Thyroid gland (tissue), 4 donors: ENCODE measurements at regions not wholly inside any gene's neighbourhood (a gene's known extent, or its start where the extent isn't known, plus 50 kb on each side); places are given as distances from the start of the nearest gene placed in this dataset.

Source experiments
- DNase-seq, 2 donors: peaks; one replicate each; pipeline ENCODE4 v3.0.0-alpha.2; 2019
- H3K27ac ChIP-seq, 3 donors: fragments of 200-600 bp; sonication (generic); 1 replicate in 2 of 3; 2 replicates in 1 of 3; pipeline ENCODE4 v1.5.1; 2016 to 2019; ENCODE audit warnings: mild to moderate bottlenecking in 1 of 3, moderate library complexity in 1 of 3
- H3K27me3 ChIP-seq: fragments of 200-600 bp; sonication (generic); one replicate; pipeline ENCODE4 v1.5.1; 2019
- H3K36me3 ChIP-seq, 2 donors: fragments of 200-600 bp; sonication (generic); one replicate each; pipeline ENCODE4 v1.5.1; 2016 to 2019
- H3K4me1 ChIP-seq, 2 donors: fragments of 200-600 bp; sonication (generic); one replicate each; pipeline ENCODE4 v1.5.1; 2017 to 2019
- H3K4me3 ChIP-seq, 3 donors: fragments of 200-600 bp; sonication (generic); replicated peaks in 1 of 3; 1 replicate in 2 of 3; 2 replicates in 1 of 3; pipeline ENCODE4 v1.5.1; 2016; ENCODE audit warnings: mild to moderate bottlenecking in 1 of 3
- H3K9me3 ChIP-seq: fragments of 200-600 bp; sonication (generic); one replicate; pipeline ENCODE4 v1.5.1; 2017
- POLR2A ChIP-seq, 2 donors: fragments of 450-650 bp; IDR thresholded peaks; one replicate each; pipeline ENCODE4 v1.6.1; 2017; ENCODE audit warnings: antibody characterized with exemption in 2 of 2, mild to moderate bottlenecking in 2 of 2, moderate library complexity in 1 of 2
- WGBS, 2 donors: methylation state at CpG; one replicate each; pipeline ENCODE4 v1.1.5; 2017; 5-methylcytosine and 5-hydroxymethylcytosine counted together
- intact Hi-C: fragments of 100-400 bp; cut with DNase I; formaldehyde crosslinking; loops from one replicate; pipeline ENCODE4 v1.15.1; 2023
- TF ChIP-seq, protein P1 (sequence below), 6 experiments: fragments of 200-600 bp in 3 of 6; fragments of 450-650 bp in 3 of 6; sonication (generic) in 3 of 6; IDR thresholded peaks; one replicate each; pipeline ENCODE4 v1.5.1; 2016 to 2019; ENCODE audit warnings: antibody characterized with exemption in 6 of 6, mild to moderate bottlenecking in 2 of 6, inconsistent platforms in 1 of 6, moderate library complexity in 1 of 6

GRCh38 chr12:111284709-111285108 is 84.2 kb downstream of the PHETA1 start:
- Histone ChIP-seq H3K9me3 (no peaks in the 10 kb centered on the region), H3K27ac (no peak overlapping the region), H3K4me1 (no peaks in the 10 kb centered on the region), H3K4me3 (no peak overlapping the region), H3K36me3 (no peaks in the 10 kb centered on the region), H3K27me3 (no peaks in the 10 kb centered on the region)
- TF ChIP-seq, protein P1, sequence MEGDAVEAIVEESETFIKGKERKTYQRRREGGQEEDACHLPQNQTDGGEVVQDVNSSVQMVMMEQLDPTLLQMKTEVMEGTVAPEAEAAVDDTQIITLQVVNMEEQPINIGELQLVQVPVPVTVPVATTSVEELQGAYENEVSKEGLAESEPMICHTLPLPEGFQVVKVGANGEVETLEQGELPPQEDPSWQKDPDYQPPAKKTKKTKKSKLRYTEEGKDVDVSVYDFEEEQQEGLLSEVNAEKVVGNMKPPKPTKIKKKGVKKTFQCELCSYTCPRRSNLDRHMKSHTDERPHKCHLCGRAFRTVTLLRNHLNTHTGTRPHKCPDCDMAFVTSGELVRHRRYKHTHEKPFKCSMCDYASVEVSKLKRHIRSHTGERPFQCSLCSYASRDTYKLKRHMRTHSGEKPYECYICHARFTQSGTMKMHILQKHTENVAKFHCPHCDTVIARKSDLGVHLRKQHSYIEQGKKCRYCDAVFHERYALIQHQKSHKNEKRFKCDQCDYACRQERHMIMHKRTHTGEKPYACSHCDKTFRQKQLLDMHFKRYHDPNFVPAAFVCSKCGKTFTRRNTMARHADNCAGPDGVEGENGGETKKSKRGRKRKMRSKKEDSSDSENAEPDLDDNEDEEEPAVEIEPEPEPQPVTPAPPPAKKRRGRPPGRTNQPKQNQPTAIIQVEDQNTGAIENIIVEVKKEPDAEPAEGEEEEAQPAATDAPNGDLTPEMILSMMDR (IDR thresholded peaks at IDR 0.05), result no peak
- no peak for TF ChIP-seq POLR2A (IDR thresholded peaks at IDR 0.05)
- DNase-seq, result no peak
- WGBS, 2 donors, result 78% methylated on average over 11 of the region's 11 CpGs
- intact Hi-C loops, result no loop called here

- no peaks in the 10 kb centered on the region for H3K4me1 ChIP-seq
- no peak overlapping the region for H3K27ac ChIP-seq
- WGBS, 2 donors, result 80 to 93% methylated on average over 3 to 5 of the region's 5 CpGs
- intact Hi-C loops, result no loop called here
- no peaks in the 10 kb centered on the region for H3K9me3 ChIP-seq
- H3K27me3 ChIP-seq, result no peaks in the 10 kb centered on the region
- no peak for TF ChIP-seq POLR2A (IDR thresholded peaks at IDR 0.05)
- TF ChIP-seq, protein P1 (IDR thresholded peaks at IDR 0.05), result no peak
- no peak for DNase-seq
- no peak overlapping the region for H3K4me3 ChIP-seq
- H3K36me3 ChIP-seq, result no peaks in the 10 kb centered on the region
These were observed 84.9 kb downstream of the PHETA1 start for GRCh38 chr12:111283966-111284365.

DNA sequence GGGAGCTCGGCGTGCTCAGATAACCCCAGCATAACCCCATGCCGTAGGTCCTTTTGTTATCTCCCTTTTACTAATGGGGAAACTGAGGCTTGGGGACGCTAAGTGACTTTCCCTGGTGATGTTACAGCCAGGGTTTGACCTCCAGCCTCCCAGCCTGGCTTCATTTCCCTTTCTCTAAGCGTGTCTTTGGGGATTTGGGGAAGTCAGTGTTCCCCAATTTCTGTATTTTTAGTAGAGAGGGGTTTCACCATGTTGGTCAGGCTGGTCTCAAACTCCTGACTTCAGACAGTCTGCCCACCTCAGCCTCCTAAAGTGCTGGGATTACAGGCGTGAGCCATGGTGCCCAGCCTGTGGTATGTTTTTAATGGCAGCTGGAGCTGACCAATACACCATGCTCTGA is 85.4 kb downstream of the PHETA1 start:
- Histone ChIP-seq H3K27ac (no peak overlapping the region), H3K27me3 (no peaks in the 10 kb centered on the region), H3K4me1 (no peaks in the 10 kb centered on the region), H3K9me3 (no peaks in the 10 kb centered on the region), H3K36me3 (no peaks in the 10 kb centered on the region), H3K4me3 (no peak overlapping the region)
- 84 to 92% methylated on average over 6 of the region's 6 CpGs for WGBS, 2 donors
- intact Hi-C loops, result no loop called here
- no peak for TF ChIP-seq POLR2A (IDR thresholded peaks at IDR 0.05)
- TF ChIP-seq, protein P1 (IDR thresholded peaks at IDR 0.05), result no peak
- DNase-seq, result no peak

DNA sequence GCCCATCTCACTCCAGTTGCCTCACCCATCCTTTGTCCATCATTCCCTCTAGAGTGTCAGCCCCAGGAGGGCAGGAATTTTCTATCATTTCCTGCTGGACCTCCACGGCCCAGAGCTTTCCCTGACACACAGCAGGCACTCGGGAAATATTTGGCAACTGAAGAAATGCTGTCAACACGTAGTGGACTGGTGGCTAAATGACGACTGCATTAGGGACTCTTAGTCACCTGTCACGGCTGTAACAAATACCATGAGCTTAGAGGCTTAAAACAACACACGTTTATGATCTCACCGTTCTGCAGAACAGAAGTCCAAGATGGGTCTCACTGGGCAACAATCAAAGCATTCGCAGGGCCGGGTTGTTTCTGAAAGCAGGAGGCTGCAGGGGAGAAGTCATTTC is 91.3 kb downstream of the PHETA1 start:
- Histone ChIP-seq H3K27ac (no peak overlapping the region), H3K9me3 (no peaks in the 10 kb centered on the region), H3K36me3 (no peaks in the 10 kb centered on the region), H3K27me3 (no peaks in the 10 kb centered on the region), H3K4me3 (no peak overlapping the region), H3K4me1 (no peaks in the 10 kb centered on the region)
- DNase-seq, result no peak
- WGBS, 2 donors, result 54 to 64% methylated on average over 9 of the region's 9 CpGs
- intact Hi-C loops, result no loop called here
- TF ChIP-seq, protein P1 (IDR thresholded peaks at IDR 0.05), result no peak
- no peak for TF ChIP-seq POLR2A (IDR thresholded peaks at IDR 0.05)

DNA sequence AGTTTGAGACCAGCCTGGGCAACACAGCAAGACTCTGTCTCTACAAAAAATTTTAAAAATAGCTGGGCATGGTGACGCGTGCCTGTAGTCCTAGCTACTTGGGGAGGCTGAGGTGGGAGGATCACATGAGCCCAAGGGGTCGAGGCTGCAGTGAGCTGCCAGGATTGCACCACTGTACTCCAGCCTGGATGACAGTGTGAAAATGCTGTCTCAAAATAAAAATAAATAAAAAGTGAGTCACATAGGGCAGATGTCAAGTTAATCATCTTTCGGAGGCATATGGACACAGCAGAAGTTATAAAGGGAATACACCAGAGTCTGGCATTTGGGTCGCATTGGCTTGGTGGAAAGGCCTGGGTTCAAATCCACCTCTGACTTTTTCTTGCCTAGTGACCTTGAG is 92.7 kb downstream of the PHETA1 start:
- H3K36me3 ChIP-seq, result no peaks in the 10 kb centered on the region
- intact Hi-C loops, result no loop called here
- H3K4me1 ChIP-seq, result no peaks in the 10 kb centered on the region
- no peak overlapping the region for H3K27ac ChIP-seq
- no peaks in the 10 kb centered on the region for H3K9me3 ChIP-seq
- no peak overlapping the region for H3K4me3 ChIP-seq
- DNase-seq, result no peak
- 90 to 91% methylated on average over 5 of the region's 5 CpGs for WGBS, 2 donors
- no peaks in the 10 kb centered on the region for H3K27me3 ChIP-seq
- TF ChIP-seq, protein P1 (IDR thresholded peaks at IDR 0.05), result no peak
- no peak for TF ChIP-seq POLR2A (IDR thresholded peaks at IDR 0.05)
